Thyroid gland (tissue), 4 donors: ENCODE measurements at regions not wholly inside any gene's neighbourhood (a gene's known extent, or its start where the extent isn't known, plus 50 kb on each side); places are given as distances from the start of the nearest gene placed in this dataset.

Experiments used
- CTCF ChIP-seq, 6 experiments: fragments of 200-600 bp in 3 of 6; fragments of 450-650 bp in 3 of 6; sonication (generic) in 3 of 6; IDR thresholded peaks; one replicate each; pipeline ENCODE4 v1.5.1; 2016 to 2019; ENCODE audit warnings: antibody characterized with exemption in 6 of 6, mild to moderate bottlenecking in 2 of 6, inconsistent platforms in 1 of 6, moderate library complexity in 1 of 6
- POLR2A ChIP-seq, 2 donors: fragments of 450-650 bp; IDR thresholded peaks; one replicate each; pipeline ENCODE4 v1.6.1; 2017; ENCODE audit warnings: antibody characterized with exemption in 2 of 2, mild to moderate bottlenecking in 2 of 2, moderate library complexity in 1 of 2

DNA sequence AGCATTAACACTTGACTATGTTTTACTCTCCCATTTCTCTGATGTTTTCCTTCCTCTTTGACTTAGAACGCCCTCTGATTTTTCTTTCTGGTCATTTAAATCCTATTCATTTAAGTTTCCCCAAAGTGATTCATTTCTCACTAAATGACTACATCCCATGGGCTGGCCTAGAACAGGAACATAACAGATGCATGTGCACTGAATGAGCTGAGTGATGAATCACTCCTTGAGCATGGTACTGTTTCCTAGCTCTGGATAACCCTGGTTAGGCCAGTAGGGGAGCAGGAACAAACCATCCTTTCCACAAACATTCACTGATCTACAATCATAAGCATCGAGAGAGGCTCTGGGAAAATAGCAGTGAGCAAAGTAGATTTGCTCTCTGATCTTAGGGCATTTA lies 221.9 kb upstream of the SETBP1 start:
- no peak for TF ChIP-seq POLR2A (IDR thresholded peaks at IDR 0.05)
- no peak for TF ChIP-seq CTCF (IDR thresholded peaks at IDR 0.05)
